ENCODE measurements at regions not wholly inside any gene's neighbourhood (a gene's known extent, or its start where the extent isn't known, plus 50 kb on each side); places are given as distances from the start of the nearest gene placed in this dataset.
"Not testable (repeated sequence)": the region's sequence is repeated elsewhere in the genome, so short reads cannot be mapped to it uniquely, and the experiment has no call there.

- H3K4me3 ChIP-seq (ENCODE audit: low read depth, low read length): no peak overlapping the region
- TF ChIP-seq CTCF (IDR thresholded peaks at IDR 0.05; ENCODE audit: borderline replicate concordance, insufficient read depth, low read depth, low read length): no peak
Observed at GRCh38 chr5:155649666-155650065, 636.1 kb downstream of the KIF4B start.

- H3K4me3 ChIP-seq (ENCODE audit: low read depth, low read length): no peak overlapping the region
- TF ChIP-seq CTCF (IDR thresholded peaks at IDR 0.05; ENCODE audit: borderline replicate concordance, insufficient read depth, low read depth, low read length): no peak
Observed at GRCh38 chr5:155655569-155655968, 642.0 kb downstream of the KIF4B start.

- no peak for TF ChIP-seq CTCF (IDR thresholded peaks at IDR 0.05; ENCODE audit: borderline replicate concordance, insufficient read depth, low read depth, low read length)
Observed at GRCh38 chr5:155661859-155662258, 648.3 kb downstream of the KIF4B start.

GRCh38 chr5:155665361-155665760 is 651.8 kb downstream of the KIF4B start:
- TF ChIP-seq CTCF (IDR thresholded peaks at IDR 0.05; ENCODE audit: borderline replicate concordance, insufficient read depth, low read depth, low read length): no peak
- no peak overlapping the region for H3K4me3 ChIP-seq (ENCODE audit: low read depth, low read length)

More at GRCh38 chr5:155661859-155662258, 648.3 kb downstream of the KIF4B start:
- H3K4me3 ChIP-seq (ENCODE audit: low read depth, low read length): no peak overlapping the region

- not testable (repeated sequence) for H3K4me3 ChIP-seq (ENCODE audit: low read depth, low read length)
Observed at GRCh38 chr5:155672001-155672400, 655.0 kb upstream of the SGCD start.

- no peak overlapping the region for H3K4me3 ChIP-seq (ENCODE audit: low read depth, low read length)
- no peak for TF ChIP-seq CTCF (IDR thresholded peaks at IDR 0.05; ENCODE audit: borderline replicate concordance, insufficient read depth, low read depth, low read length)
Observed at GRCh38 chr5:155676967-155677366, 650.0 kb upstream of the SGCD start.

- H3K4me3 ChIP-seq (ENCODE audit: low read depth, low read length): no peak overlapping the region
- no peak for TF ChIP-seq CTCF (IDR thresholded peaks at IDR 0.05; ENCODE audit: borderline replicate concordance, insufficient read depth, low read depth, low read length)
Observed at GRCh38 chr5:155678371-155678770, 648.6 kb upstream of the SGCD start.

- no peak overlapping the region for H3K4me3 ChIP-seq (ENCODE audit: low read depth, low read length)
- TF ChIP-seq CTCF (IDR thresholded peaks at IDR 0.05; ENCODE audit: borderline replicate concordance, insufficient read depth, low read depth, low read length): no peak
Observed at GRCh38 chr5:155679530-155679929, 647.4 kb upstream of the SGCD start.

Measured in GM12875 (cell line).